Right lobe of liver (tissue), 6 donors: ENCODE measurements at regions not wholly inside any gene's neighbourhood (a gene's known extent, or its start where the extent isn't known, plus 50 kb on each side); places are given as distances from the start of the nearest gene placed in this dataset.

Source experiments
- ATAC-seq, 4 donors: fragments of 200-7000 bp; cut with Tn5 transposase; one replicate each; pipeline ENCODE4 v1.9.1; 2020; ENCODE audit warnings: mild to moderate bottlenecking in 4 of 4, moderate library complexity in 4 of 4
- DNase-seq, 3 donors: peaks; one replicate each; pipeline ENCODE4 v3.0.0-alpha.2; 2020
- H3K27ac ChIP-seq, 3 donors: fragments of 200-600 bp; one replicate each; pipeline ENCODE4 v1.8.0; 2022
- H3K27me3 ChIP-seq, 2 donors: fragments of 200-600 bp; one replicate each; pipeline ENCODE4 v1.8.0; 2022
- H3K36me3 ChIP-seq, 4 donors: fragments of 200-600 bp; sonication (generic) in 1 of 4; one replicate each; pipeline versions ENCODE4 v1.5.1 to v1.8.0; 2017 to 2022; ENCODE audit warnings: control low read depth in 1 of 4
- H3K4me1 ChIP-seq, 4 donors: fragments of 200-600 bp; sonication (generic) in 1 of 4; one replicate each; pipeline versions ENCODE4 v1.5.1 to v1.8.0; 2017 to 2022; ENCODE audit warnings: control low read depth in 1 of 4
- H3K4me3 ChIP-seq, 3 donors: fragments of 200-600 bp; one replicate each; pipeline ENCODE4 v1.8.0; 2022
- H3K9me3 ChIP-seq, 4 donors: fragments of 200-600 bp; sonication (generic) in 1 of 4; one replicate each; pipeline versions ENCODE4 v1.5.1 to v1.8.0; 2017 to 2022; ENCODE audit warnings: control low read depth in 1 of 4
- CTCF ChIP-seq, 4 donors: fragments of 200-600 bp in 3 of 4; fragments of 450-650 bp in 1 of 4; IDR thresholded peaks; one replicate each; pipeline versions ENCODE4 v1.5.1 to v1.8.0; 2016 to 2022; ENCODE audit warnings: antibody characterized with exemption in 4 of 4, mild to moderate bottlenecking in 2 of 4
- POLR2A ChIP-seq: fragments of 450-650 bp; IDR thresholded peaks from one replicate; pipeline ENCODE4 v1.6.1; 2017; ENCODE audit warnings: antibody characterized with exemption, mild to moderate bottlenecking
- WGBS: methylation state at CpG from one replicate; pipeline ENCODE4 v1.1.6; 2018; ENCODE audit warnings: low coverage, low lambda C conversion rate; ENCODE audit not compliant: insufficient coverage; ENCODE audit errors: missing lambda C conversion rate; 5-methylcytosine and 5-hydroxymethylcytosine counted together
- intact Hi-C, 2 donors: fragments of 100-400 bp; cut with DNase I; formaldehyde crosslinking; loops; one replicate each; pipeline versions ENCODE4 v1.11.2 to v1.14.1; 2022
- donor health status: DM: no; HTN: yes; CAD: no.
- donor health status: DM: no; HTN: no; CAD: no.
- donor health status: DM: no; HTN: no; CAD: no.
- donor health status: DM: no; HTN: yes; CAD: no.
- donor health status: DM: no; HTN: yes; CAD: no.

GRCh38 chr6:8195714-8196102 lies 93.4 kb upstream of the EEF1E1 start:
- WGBS: 27% methylated on average over 4 of the region's 4 CpGs

GRCh38 chr6:8195040-8195713 lies 92.8 kb upstream of the EEF1E1 start:
- ATAC-seq: no peak
- DNase-seq: no peak
- no peaks in the 10 kb centered on the region for H3K9me3 ChIP-seq
- H3K27me3 ChIP-seq: no peaks in the 10 kb centered on the region
- no peak overlapping the region for H3K4me3 ChIP-seq
- TF ChIP-seq CTCF (IDR thresholded peaks at IDR 0.05): peak in 1 of 4 donors; percentile 7
- no peak for TF ChIP-seq POLR2A
- H3K4me1 ChIP-seq: no peaks in the 10 kb centered on the region
- no peaks in the 10 kb centered on the region for H3K36me3 ChIP-seq
- H3K27ac ChIP-seq: no peak overlapping the region
- 59% methylated on average over 3 of the region's 3 CpGs for WGBS
- intact Hi-C loops: no loop called here

More at GRCh38 chr6:8195714-8196102, 93.4 kb upstream of the EEF1E1 start:
- ATAC-seq (no peak), DNase-seq (no peak)
- Histone ChIP-seq H3K4me3 (no peak overlapping the region), H3K36me3 (no peaks in the 10 kb centered on the region), H3K4me1 (no peaks in the 10 kb centered on the region), H3K27ac (no peak overlapping the region), H3K27me3 (no peaks in the 10 kb centered on the region), H3K9me3 (no peaks in the 10 kb centered on the region)
- intact Hi-C loops: no loop called here
- TF ChIP-seq POLR2A (no peak), CTCF (IDR thresholded peaks at IDR 0.05) (no peak)

GRCh38 chr6:8194490-8194889 lies 92.1 kb upstream of the EEF1E1 start:
- 31% methylated on average over 3 of the region's 3 CpGs for WGBS
- ATAC-seq: no peak
- intact Hi-C loops: no loop called here
- TF ChIP-seq CTCF (IDR thresholded peaks at IDR 0.05) (no peak), POLR2A (no peak)
- Histone ChIP-seq H3K27me3 (no peaks in the 10 kb centered on the region), H3K4me1 (no peaks in the 10 kb centered on the region), H3K4me3 (no peak overlapping the region), H3K9me3 (no peaks in the 10 kb centered on the region), H3K36me3 (no peaks in the 10 kb centered on the region), H3K27ac (no peak overlapping the region)
- no peak for DNase-seq

- Histone ChIP-seq H3K27ac (no peak overlapping the region), H3K9me3 (no peaks in the 10 kb centered on the region), H3K4me3 (no peak overlapping the region), H3K36me3 (no peaks in the 10 kb centered on the region), H3K4me1 (no peaks in the 10 kb centered on the region), H3K27me3 (no peaks in the 10 kb centered on the region)
- intact Hi-C loops: no loop called here
- ATAC-seq (no peak), DNase-seq (no peak)
- no peak for TF ChIP-seq CTCF (IDR thresholded peaks at IDR 0.05)
- TF ChIP-seq POLR2A: no peak
- WGBS: 73% methylated on average over 4 of the region's 4 CpGs
These were observed 91.2 kb upstream of the EEF1E1 start for GRCh38 chr6:8193541-8193940.

GRCh38 chr6:8192597-8192996 lies 90.2 kb upstream of the EEF1E1 start:
- Histone ChIP-seq H3K4me3 (no peak overlapping the region), H3K9me3 (no peaks in the 10 kb centered on the region), H3K27me3 (no peaks in the 10 kb centered on the region), H3K27ac (no peak overlapping the region), H3K36me3 (no peaks in the 10 kb centered on the region), H3K4me1 (no peaks in the 10 kb centered on the region)
- TF ChIP-seq POLR2A: no peak
- TF ChIP-seq CTCF (IDR thresholded peaks at IDR 0.05): no peak
- intact Hi-C loops: no loop called here
- DNase-seq (no peak), ATAC-seq (no peak)
